ENCODE measurements at regions not wholly inside any gene's neighbourhood (a gene's known extent, or its start where the extent isn't known, plus 50 kb on each side); places are given as distances from the start of the nearest gene placed in this dataset.

GRCh38 chr3:78165876-78166275 is 1126.0 kb downstream of the ROBO2 start:
- no peak overlapping the region for H3K4ac ChIP-seq (ENCODE audit: low read depth, low read length)
- H3K4me1 Mint-ChIP-seq = peaks cover 10 to 17% of the 10 kb centered on the region in 2 experiments

More at GRCh38 chr3:78165876-78166275, 1126.0 kb downstream of the ROBO2 start:
- no peak overlapping the region for H4K91ac ChIP-seq (ENCODE audit: insufficient read length, low read depth, low read length)
- H3K79me2 ChIP-seq (ENCODE audit: insufficient read depth, low read length) = no peaks in the 10 kb centered on the region
- no peak overlapping the region for H3K4me2 ChIP-seq (ENCODE audit: insufficient read depth, insufficient read length, low read length)
- H3K9ac ChIP-seq (ENCODE audit: extremely low read depth, insufficient read length, low read length) = no peak overlapping the region
- H4K8ac ChIP-seq (replicated peaks; ENCODE audit: insufficient read length, low read depth, low read length) = no peak overlapping the region
- no peaks in the 10 kb centered on the region for H3K79me1 ChIP-seq (ENCODE audit: insufficient read depth, low read depth, low read length, poor library complexity, severe bottlenecking)
- H2BK120ac ChIP-seq (ENCODE audit: low read depth, low read length, poor library complexity, severe bottlenecking) = no peak overlapping the region
- no peak overlapping the region for H3K23ac ChIP-seq (ENCODE audit: insufficient read length, low read depth, low read length)
- H2AK5ac ChIP-seq (ENCODE audit: insufficient read length, low read length) = no peak overlapping the region
- no peak overlapping the region for H3K4me3 Mint-ChIP-seq
- no peaks in the 10 kb centered on the region for H3K36me3 Mint-ChIP-seq (ENCODE audit: insufficient read depth in 1 of 3, low read depth in 3 of 3)
- no peak overlapping the region for H2BK20ac ChIP-seq (ENCODE audit: low read depth, low read length, poor library complexity, severe bottlenecking)
- H3K14ac ChIP-seq (ENCODE audit: insufficient read depth, low read length) = no peak overlapping the region
- H3K56ac ChIP-seq (ENCODE audit: insufficient read length, low read depth, low read length) = no peak overlapping the region
- no peak overlapping the region for H2BK15ac ChIP-seq (ENCODE audit: low read depth, low read length)
- no peak for DNase-seq
- no peaks in the 10 kb centered on the region for H3K23me2 ChIP-seq (ENCODE audit: insufficient read length, low read depth, low read length, poor library complexity, severe bottlenecking)
- H4K20me1 ChIP-seq (ENCODE audit: control insufficient read depth, insufficient read depth, insufficient read length) = no peaks in the 10 kb centered on the region
- TF ChIP-seq, protein P1, sequence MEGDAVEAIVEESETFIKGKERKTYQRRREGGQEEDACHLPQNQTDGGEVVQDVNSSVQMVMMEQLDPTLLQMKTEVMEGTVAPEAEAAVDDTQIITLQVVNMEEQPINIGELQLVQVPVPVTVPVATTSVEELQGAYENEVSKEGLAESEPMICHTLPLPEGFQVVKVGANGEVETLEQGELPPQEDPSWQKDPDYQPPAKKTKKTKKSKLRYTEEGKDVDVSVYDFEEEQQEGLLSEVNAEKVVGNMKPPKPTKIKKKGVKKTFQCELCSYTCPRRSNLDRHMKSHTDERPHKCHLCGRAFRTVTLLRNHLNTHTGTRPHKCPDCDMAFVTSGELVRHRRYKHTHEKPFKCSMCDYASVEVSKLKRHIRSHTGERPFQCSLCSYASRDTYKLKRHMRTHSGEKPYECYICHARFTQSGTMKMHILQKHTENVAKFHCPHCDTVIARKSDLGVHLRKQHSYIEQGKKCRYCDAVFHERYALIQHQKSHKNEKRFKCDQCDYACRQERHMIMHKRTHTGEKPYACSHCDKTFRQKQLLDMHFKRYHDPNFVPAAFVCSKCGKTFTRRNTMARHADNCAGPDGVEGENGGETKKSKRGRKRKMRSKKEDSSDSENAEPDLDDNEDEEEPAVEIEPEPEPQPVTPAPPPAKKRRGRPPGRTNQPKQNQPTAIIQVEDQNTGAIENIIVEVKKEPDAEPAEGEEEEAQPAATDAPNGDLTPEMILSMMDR (conservative IDR thresholded peaks at IDR 0.05) = peak; percentile 45; the same call in 1 of the 3 replicates
- no peaks in the 10 kb centered on the region for H3K27me3 Mint-ChIP-seq (ENCODE audit: low read depth)
- peak overlapping the region in 1 of 3 experiments; percentile 66; a peak in 1 of 7 replicates for H3K27ac Mint-ChIP-seq
- no peak overlapping the region for H4K5ac ChIP-seq (ENCODE audit: insufficient read length, low read depth, low read length)
- H3T11ph ChIP-seq (ENCODE audit: low read length) = no peak overlapping the region
- no peaks in the 10 kb centered on the region for H3K27me3 ChIP-seq (ENCODE audit: insufficient read depth, low read length)
- no peak overlapping the region for H2BK12ac ChIP-seq (ENCODE audit: insufficient read length, low read depth, low read length)
- no peaks in the 10 kb centered on the region for H3K9me3 Mint-ChIP-seq
- H3K9me3 ChIP-seq (ENCODE audit: control insufficient read depth, low read depth, low read length) = no peaks in the 10 kb centered on the region
- H3K4me1 ChIP-seq (ENCODE audit: insufficient read depth, low read length) = no peaks in the 10 kb centered on the region
- no peak overlapping the region for H2BK5ac ChIP-seq (ENCODE audit: insufficient read length, low read length)
- no peak overlapping the region for H2AFZ ChIP-seq (ENCODE audit: low read length)
- H3K18ac ChIP-seq (ENCODE audit: insufficient read length, low read depth, low read length) = no peak overlapping the region
- H3K27ac ChIP-seq (ENCODE audit: insufficient read length, low read depth, low read length) = no peak overlapping the region
